K562 (cell line): ENCODE measurements at regions not wholly inside any gene's neighbourhood (a gene's known extent, or its start where the extent isn't known, plus 50 kb on each side); places are given as distances from the start of the nearest gene placed in this dataset.

Source experiments
- CTCF ChIP-seq, 3 experiments: IDR thresholded peaks in 2 of 3; conservative IDR thresholded peaks in 1 of 3; 2 replicates each; pipeline ENCODE4 v1.5.1; 2011 to 2012; ENCODE audit warnings: low read length in 3 of 3, mild to moderate bottlenecking in 3 of 3, control low read depth in 2 of 3, improper control_type of control experiment in 1 of 3, inconsistent platforms in 1 of 3, low read depth in 1 of 3, mixed read lengths in 1 of 3, moderate library complexity in 1 of 3; ENCODE audit not compliant: insufficient read depth in 2 of 3
- NBN ChIP-seq: fragments of 450-650 bp; IDR thresholded peaks from 2 replicates; pipeline ENCODE4 v1.6.1; 2016; ENCODE audit warnings: low read depth, mild to moderate bottlenecking
- ZBTB7A ChIP-seq: IDR thresholded peaks from 2 replicates; pipeline ENCODE4 v1.6.1; 2011; ENCODE audit warnings: low read depth, mild to moderate bottlenecking, low read length, moderate library complexity, borderline replicate concordance; ENCODE audit not compliant: control insufficient read depth
- TF ChIP-seq, protein P1 (sequence below), 2 experiments: fragments of 450-650 bp; IDR thresholded peaks; 2 replicates each; pipeline ENCODE4 v1.6.1; 2016

DNA sequence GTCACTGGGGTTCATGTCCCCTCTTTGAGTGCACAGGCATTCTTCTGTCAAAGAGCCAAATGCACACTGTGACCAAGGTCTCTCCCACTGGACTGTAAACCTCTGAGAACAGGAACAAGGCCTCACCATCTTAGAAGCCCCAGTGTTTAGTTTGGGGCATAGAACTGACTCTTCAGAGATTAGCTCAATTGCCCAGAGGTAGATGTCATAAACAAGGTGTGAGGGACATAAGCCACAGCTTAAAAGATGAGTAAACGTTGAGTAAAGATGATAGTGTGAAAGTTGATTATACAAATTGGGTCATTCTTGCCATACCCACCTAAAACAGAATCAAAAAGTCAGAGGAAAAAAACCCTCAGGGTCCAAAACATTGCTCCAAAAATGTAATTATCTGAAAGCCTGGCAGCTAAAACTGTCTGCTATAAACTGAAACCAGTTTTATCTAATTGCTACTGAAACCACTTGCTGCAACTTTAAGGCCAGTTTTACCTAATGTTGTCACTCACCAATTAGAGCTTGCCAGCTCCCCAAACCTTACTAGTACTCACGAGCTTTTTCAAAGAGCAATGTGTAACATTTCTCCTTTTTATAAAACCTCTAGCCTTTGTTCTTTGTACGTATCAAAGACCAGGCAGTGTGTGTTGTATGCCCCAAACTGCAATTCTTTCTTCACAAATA, 415.2 kb downstream of the RAP2B start:
- TF ChIP-seq CTCF (IDR thresholded peaks at IDR 0.05 in 2 of 3, conservative IDR thresholded peaks at IDR 0.05 in 1 of 3; ENCODE audit: insufficient read depth in 2 of 3, low read depth in 1 of 3, low read length in 3 of 3) (no peak), ZBTB7A (no peak), NBN (no peak)
- TF ChIP-seq, protein P1, sequence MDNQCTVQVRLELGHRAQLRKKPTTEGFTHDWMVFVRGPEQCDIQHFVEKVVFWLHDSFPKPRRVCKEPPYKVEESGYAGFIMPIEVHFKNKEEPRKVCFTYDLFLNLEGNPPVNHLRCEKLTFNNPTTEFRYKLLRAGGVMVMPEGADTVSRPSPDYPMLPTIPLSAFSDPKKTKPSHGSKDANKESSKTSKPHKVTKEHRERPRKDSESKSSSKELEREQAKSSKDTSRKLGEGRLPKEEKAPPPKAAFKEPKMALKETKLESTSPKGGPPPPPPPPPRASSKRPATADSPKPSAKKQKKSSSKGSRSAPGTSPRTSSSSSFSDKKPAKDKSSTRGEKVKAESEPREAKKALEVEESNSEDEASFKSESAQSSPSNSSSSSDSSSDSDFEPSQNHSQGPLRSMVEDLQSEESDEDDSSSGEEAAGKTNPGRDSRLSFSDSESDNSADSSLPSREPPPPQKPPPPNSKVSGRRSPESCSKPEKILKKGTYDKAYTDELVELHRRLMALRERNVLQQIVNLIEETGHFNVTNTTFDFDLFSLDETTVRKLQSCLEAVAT (IDR thresholded peaks at IDR 0.05): no peak
